ENCODE measurements at regions not wholly inside any gene's neighbourhood (a gene's known extent, or its start where the extent isn't known, plus 50 kb on each side); places are given as distances from the start of the nearest gene placed in this dataset.

- TF ChIP-seq CTCF (IDR thresholded peaks at IDR 0.05; ENCODE audit: low read length): no peak
- TF ChIP-seq EZH2 (IDR thresholded peaks at IDR 0.05; ENCODE audit: borderline replicate concordance, low read length): no peak
These were observed 243.8 kb upstream of the PMEPA1 start for GRCh38 chr20:57953638-57954037.

Measured in OCI-LY1 (cell line).